ENCODE measurements at regions not wholly inside any gene's neighbourhood (a gene's known extent, or its start where the extent isn't known, plus 50 kb on each side); places are given as distances from the start of the nearest gene placed in this dataset.

DNA sequence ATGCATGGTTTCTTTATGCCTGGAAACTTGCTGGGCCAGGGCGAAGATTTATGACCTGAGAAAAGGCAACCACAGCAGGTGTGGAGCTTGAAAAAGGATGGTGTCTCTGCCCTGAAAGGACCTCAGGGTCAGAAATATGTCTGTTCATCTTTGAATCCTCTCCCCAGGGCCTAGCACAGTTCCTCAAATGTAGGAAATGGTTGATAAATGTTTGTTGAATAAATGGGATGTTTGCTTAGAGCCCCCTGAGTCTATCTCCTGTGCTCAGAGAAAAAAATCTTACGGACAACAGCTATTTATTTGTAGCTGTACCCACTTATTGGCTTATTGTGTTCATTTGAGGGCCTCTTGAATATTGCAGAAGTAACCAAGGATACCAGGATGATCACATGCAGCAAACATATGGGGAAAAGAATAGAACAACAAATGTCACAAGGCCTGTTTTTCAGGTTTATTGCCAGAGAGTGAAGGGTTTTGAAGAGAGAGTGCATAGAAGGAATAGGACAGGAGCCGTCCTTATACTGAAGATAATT lies 114.5 kb downstream of the KLF5 start:
- TF ChIP-seq, protein P1, sequence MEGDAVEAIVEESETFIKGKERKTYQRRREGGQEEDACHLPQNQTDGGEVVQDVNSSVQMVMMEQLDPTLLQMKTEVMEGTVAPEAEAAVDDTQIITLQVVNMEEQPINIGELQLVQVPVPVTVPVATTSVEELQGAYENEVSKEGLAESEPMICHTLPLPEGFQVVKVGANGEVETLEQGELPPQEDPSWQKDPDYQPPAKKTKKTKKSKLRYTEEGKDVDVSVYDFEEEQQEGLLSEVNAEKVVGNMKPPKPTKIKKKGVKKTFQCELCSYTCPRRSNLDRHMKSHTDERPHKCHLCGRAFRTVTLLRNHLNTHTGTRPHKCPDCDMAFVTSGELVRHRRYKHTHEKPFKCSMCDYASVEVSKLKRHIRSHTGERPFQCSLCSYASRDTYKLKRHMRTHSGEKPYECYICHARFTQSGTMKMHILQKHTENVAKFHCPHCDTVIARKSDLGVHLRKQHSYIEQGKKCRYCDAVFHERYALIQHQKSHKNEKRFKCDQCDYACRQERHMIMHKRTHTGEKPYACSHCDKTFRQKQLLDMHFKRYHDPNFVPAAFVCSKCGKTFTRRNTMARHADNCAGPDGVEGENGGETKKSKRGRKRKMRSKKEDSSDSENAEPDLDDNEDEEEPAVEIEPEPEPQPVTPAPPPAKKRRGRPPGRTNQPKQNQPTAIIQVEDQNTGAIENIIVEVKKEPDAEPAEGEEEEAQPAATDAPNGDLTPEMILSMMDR (IDR thresholded peaks at IDR 0.05) = no peak
- TF ChIP-seq POLR2A (IDR thresholded peaks at IDR 0.05) (no peak), EP300 (IDR thresholded peaks at IDR 0.05) (no peak)

Measured in ovary (tissue), 3 donors.